HEK293T (cell line): ENCODE measurements at regions not wholly inside any gene's neighbourhood (a gene's known extent, or its start where the extent isn't known, plus 50 kb on each side); places are given as distances from the start of the nearest gene placed in this dataset.

Source experiments
- ARNT ChIP-seq: fragments of 450-650 bp; IDR thresholded peaks from 2 replicates; pipeline ENCODE4 v1.6.1; 2017; ENCODE audit warnings: mild to moderate bottlenecking
- FOXA1 ChIP-seq: fragments of 450-650 bp; IDR thresholded peaks from 2 replicates; pipeline ENCODE4 v1.6.1; 2016; ENCODE audit warnings: mild to moderate bottlenecking
- FOXK2 ChIP-seq: fragments of 450-650 bp; IDR thresholded peaks from 2 replicates; pipeline ENCODE4 v1.6.1; 2016; ENCODE audit warnings: mild to moderate bottlenecking
- FOXM1 ChIP-seq: fragments of 450-650 bp; IDR thresholded peaks from 2 replicates; pipeline ENCODE4 v1.6.1; 2017; ENCODE audit warnings: mild to moderate bottlenecking, borderline replicate concordance
- HDGF ChIP-seq: fragments of 450-650 bp; IDR thresholded peaks from 2 replicates; pipeline ENCODE4 v1.6.1; 2017; ENCODE audit warnings: antibody characterized with exemption, borderline replicate concordance
- L3MBTL2 ChIP-seq: fragments of 450-650 bp; conservative IDR thresholded peaks from 2 replicates; pipeline ENCODE4 v1.6.1; 2016; ENCODE audit warnings: mild to moderate bottlenecking
- PKNOX1 ChIP-seq: fragments of 450-650 bp; IDR thresholded peaks from 2 replicates; pipeline ENCODE4 v1.6.1; 2016
- SP1 ChIP-seq: fragments of 450-650 bp; IDR thresholded peaks from 2 replicates; pipeline ENCODE4 v1.6.1; 2017
- SUZ12 ChIP-seq: fragments of 450-650 bp; IDR thresholded peaks from 2 replicates; pipeline ENCODE4 v1.6.1; 2016; ENCODE audit warnings: mild to moderate bottlenecking
- TARDBP ChIP-seq: fragments of 450-650 bp; IDR thresholded peaks from 2 replicates; pipeline ENCODE4 v1.6.1; 2016
- ZNF384 ChIP-seq: fragments of 450-650 bp; IDR thresholded peaks from 2 replicates; pipeline ENCODE4 v1.6.1; 2016

- TF ChIP-seq SP1 (no peak), HDGF (no peak), FOXK2 (no peak), FOXM1 (no peak), TARDBP (no peak), SUZ12 (no peak), PKNOX1 (no peak), FOXA1 (no peak), ARNT (no peak), ZNF384 (no peak), L3MBTL2 (no peak)
These were observed 594.0 kb upstream of the JAG1 start for GRCh38 chr20:11267762-11268335.
